ENCODE measurements at regions not wholly inside any gene's neighbourhood (a gene's known extent, or its start where the extent isn't known, plus 50 kb on each side); places are given as distances from the start of the nearest gene placed in this dataset.

- no peaks in the 10 kb centered on the region for H3K4me1 Mint-ChIP-seq (ENCODE audit: low read depth)
- no peaks in the 10 kb centered on the region for H3K9me3 Mint-ChIP-seq (ENCODE audit: low read depth)
Observed at GRCh38 chr2:183227176-183227575, 102.9 kb downstream of the NUP35 start.

GRCh38 chr2:183229386-183229785 lies 105.1 kb downstream of the NUP35 start:
- no peaks in the 10 kb centered on the region for H3K9me3 Mint-ChIP-seq (ENCODE audit: low read depth)
- no peaks in the 10 kb centered on the region for H3K36me3 Mint-ChIP-seq (ENCODE audit: insufficient read depth)
- no peaks in the 10 kb centered on the region for H3K27me3 Mint-ChIP-seq
- no peak overlapping the region for H3K4me3 Mint-ChIP-seq (ENCODE audit: low read depth)
- H3K4me1 Mint-ChIP-seq (ENCODE audit: low read depth), result no peaks in the 10 kb centered on the region
- no peak for DNase-seq (ENCODE audit: low spot score, unreplicated experiment)
- H3K27ac Mint-ChIP-seq, result no peak overlapping the region
- no peak for TF ChIP-seq CTCF (IDR thresholded peaks at IDR 0.05; ENCODE audit: unreplicated experiment)

More at GRCh38 chr2:183227176-183227575, 102.9 kb downstream of the NUP35 start:
- H3K36me3 Mint-ChIP-seq (ENCODE audit: insufficient read depth), result no peaks in the 10 kb centered on the region
- no peak for DNase-seq (ENCODE audit: low spot score, unreplicated experiment)
- no peak overlapping the region for H3K27ac Mint-ChIP-seq
- TF ChIP-seq CTCF (IDR thresholded peaks at IDR 0.05; ENCODE audit: unreplicated experiment), result no peak
- H3K27me3 Mint-ChIP-seq, result no peaks in the 10 kb centered on the region
- H3K4me3 Mint-ChIP-seq (ENCODE audit: low read depth), result no peak overlapping the region

GRCh38 chr2:183232161-183232865 lies 108.1 kb downstream of the NUP35 start:
- Mint-ChIP-seq H3K27ac (no peak overlapping the region), H3K27me3 (no peaks in the 10 kb centered on the region), H3K36me3 (ENCODE audit: insufficient read depth) (no peaks in the 10 kb centered on the region), H3K4me1 (ENCODE audit: low read depth) (no peaks in the 10 kb centered on the region), H3K9me3 (ENCODE audit: low read depth) (no peaks in the 10 kb centered on the region), H3K4me3 (ENCODE audit: low read depth) (no peak overlapping the region)
- TF ChIP-seq CTCF (IDR thresholded peaks at IDR 0.05; ENCODE audit: unreplicated experiment), result no peak
- no peak for DNase-seq (ENCODE audit: low spot score, unreplicated experiment)

GRCh38 chr2:183242937-183243336 lies 118.7 kb downstream of the NUP35 start:
- no peaks in the 10 kb centered on the region for H3K9me3 Mint-ChIP-seq (ENCODE audit: low read depth)
- no peak overlapping the region for H3K4me3 Mint-ChIP-seq (ENCODE audit: low read depth)
- TF ChIP-seq CTCF (IDR thresholded peaks at IDR 0.05; ENCODE audit: unreplicated experiment), result no peak
- H3K27ac Mint-ChIP-seq, result no peak overlapping the region
- H3K4me1 Mint-ChIP-seq (ENCODE audit: low read depth), result no peaks in the 10 kb centered on the region
- no peak for DNase-seq (ENCODE audit: low spot score, unreplicated experiment)
- no peaks in the 10 kb centered on the region for H3K27me3 Mint-ChIP-seq
- H3K36me3 Mint-ChIP-seq (ENCODE audit: insufficient read depth), result no peaks in the 10 kb centered on the region

GRCh38 chr2:183243758-183244157 lies 119.5 kb downstream of the NUP35 start:
- no peak overlapping the region for H3K4me3 Mint-ChIP-seq (ENCODE audit: low read depth)
- no peaks in the 10 kb centered on the region for H3K4me1 Mint-ChIP-seq (ENCODE audit: low read depth)
- H3K27ac Mint-ChIP-seq, result no peak overlapping the region
- no peaks in the 10 kb centered on the region for H3K9me3 Mint-ChIP-seq (ENCODE audit: low read depth)
- no peaks in the 10 kb centered on the region for H3K27me3 Mint-ChIP-seq
- no peak for DNase-seq (ENCODE audit: low spot score, unreplicated experiment)
- no peaks in the 10 kb centered on the region for H3K36me3 Mint-ChIP-seq (ENCODE audit: insufficient read depth)
- no peak for TF ChIP-seq CTCF (IDR thresholded peaks at IDR 0.05; ENCODE audit: unreplicated experiment)

All from progenitor cell of endocrine pancreas (in vitro differentiated cells).